NCI-H1105 treated with DMSO at 0.1 percent for 48 hours (cell line): ENCODE measurements at regions not wholly inside any gene's neighbourhood (a gene's known extent, or its start where the extent isn't known, plus 50 kb on each side); places are given as distances from the start of the nearest gene placed in this dataset.
"Not testable (repeated sequence)": the region's sequence is repeated elsewhere in the genome, so short reads cannot be mapped to it uniquely, and the experiment has no call there.

Experiments
- DNase-seq: peaks from one replicate; lab custom pipeline; 2025; lab: John Stamatoyannopoulos, UW

DNA sequence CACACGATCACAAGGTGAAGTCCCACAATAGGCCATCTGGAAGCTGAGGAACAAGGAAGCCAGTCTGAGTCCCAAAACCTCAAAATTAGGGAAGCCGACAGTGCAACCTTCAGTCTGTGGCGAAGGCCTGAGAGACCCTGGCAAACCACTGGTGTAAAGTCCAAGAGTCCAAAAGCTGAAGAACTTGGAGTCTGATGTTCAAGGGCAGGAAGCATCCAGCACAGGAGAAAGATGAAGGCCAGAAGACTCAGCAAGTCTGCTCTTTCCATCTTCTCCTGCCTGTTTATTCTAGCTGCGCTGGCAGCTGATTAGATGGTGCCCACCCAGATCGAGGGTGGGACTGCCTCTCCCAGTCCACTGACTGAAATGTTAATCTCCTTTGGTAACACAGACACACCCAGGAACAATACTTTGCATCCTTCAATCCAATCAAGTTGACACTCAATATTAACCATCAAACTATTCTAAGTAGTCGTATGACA lies 112.3 kb downstream of the MYCN start:
- not testable (repeated sequence) for DNase-seq

DNA sequence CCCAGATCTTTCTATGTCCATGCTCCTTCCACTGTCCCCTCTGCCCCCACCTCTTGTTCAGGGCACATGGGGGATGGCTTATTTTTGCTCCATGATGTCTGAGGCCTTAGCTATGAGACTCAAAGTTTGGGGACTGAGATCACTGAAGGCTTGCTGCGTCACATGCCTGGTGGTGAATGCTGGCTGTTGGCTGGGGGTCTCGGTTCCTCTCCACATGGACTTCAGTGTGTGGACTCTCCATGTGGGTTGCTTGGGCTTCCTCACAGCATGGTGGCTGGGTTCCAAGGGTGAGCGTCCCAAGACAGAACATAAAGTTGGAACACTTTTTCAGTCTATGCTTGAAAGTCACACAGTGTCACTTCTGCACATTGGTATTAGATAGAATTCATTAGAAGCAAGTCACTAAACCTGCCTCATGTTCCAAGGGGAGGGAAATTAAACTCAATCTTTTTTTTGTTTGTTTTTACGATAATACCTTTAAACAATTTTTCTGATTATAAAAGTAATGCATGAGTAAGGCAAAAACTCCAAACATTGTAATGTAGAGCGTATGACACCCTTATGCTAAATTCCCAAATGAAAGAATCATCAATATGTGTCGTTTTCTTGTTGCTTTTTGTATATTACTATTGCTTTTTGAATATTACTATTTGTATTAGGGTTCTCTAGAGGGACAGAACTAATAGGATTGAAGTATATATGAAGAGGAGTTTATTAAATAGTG lies 111.7 kb downstream of the MYCN start:
- no peak for DNase-seq

DNA sequence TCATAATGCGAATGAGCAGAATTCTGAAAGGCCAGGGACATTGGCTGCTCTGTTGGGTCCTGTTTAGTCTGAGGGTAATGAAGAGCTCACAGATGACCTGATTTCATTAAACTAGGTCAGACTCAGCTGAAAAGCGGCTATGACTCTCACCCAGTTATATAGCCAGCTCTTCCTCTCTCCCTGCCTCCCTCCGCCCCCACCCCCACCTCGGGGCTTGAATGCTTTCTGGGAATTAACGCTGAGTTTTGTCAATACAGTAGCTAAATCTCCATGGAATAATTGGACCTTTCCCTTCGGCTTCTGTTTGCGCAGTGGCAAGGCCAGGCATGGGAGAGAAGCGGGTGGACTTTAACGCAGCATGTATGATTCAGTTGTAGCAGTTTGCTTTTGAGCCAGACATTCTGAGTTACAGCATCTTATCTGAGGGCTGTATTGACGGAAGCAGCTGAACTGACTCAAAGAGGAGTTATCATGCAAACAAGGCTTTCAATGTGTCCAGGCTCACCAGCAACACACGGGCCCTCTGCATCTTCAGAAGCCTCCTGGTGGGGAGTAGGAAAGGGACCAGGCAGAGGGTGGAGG lies 110.6 kb downstream of the MYCN start:
- DNase-seq, result no peak

DNA sequence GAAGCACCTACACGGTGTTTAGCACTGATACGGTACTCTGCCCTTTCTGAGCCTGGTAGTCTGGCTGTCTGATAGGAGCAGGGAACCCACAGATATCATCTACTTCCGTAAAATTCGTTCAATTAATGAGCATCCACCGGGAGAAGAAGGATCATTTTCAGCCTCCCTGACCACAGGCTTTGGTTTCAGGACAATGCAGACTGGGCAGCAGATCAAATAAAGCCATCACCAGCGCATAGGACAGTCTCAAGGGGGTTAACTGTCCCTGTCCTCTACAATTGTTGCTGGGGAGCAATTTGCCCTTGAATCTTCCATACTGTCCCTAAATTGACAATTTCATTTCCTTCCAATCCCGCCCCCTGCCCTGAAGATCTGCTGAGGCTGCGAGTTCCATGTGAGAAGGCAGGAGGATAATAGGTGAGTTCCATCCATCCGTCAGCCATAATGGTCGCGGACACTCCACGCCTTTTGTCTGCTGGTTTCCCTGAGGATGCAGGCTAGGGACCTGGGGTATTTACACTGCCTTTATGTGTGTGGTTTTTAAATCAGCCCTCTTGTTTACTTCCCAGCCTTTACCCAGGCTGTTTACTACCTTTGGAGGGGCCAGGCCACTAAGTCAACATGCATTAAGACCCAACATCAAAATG lies 110.0 kb downstream of the MYCN start:
- DNase-seq, result no peak

DNA sequence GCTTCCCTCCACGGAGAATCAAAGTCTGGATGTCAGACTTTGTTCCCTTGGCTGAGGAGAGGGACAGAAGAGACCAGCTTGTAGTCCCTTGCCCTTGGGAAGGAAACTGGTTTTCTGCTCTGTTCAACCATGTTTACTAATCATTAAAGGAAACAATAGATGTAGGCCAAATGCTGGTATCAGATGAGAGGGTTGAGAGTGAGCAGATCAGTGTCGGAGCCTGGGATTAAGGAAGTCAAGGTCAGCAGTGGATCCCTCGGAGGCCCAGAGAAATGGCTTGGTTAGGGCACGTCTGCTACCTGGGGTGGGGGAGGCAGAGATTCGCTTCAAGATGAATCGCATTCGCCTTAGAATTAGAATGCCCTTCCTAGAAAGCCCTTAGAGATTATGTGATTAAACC lies 109.1 kb downstream of the MYCN start:
- DNase-seq, result no peak

DNA sequence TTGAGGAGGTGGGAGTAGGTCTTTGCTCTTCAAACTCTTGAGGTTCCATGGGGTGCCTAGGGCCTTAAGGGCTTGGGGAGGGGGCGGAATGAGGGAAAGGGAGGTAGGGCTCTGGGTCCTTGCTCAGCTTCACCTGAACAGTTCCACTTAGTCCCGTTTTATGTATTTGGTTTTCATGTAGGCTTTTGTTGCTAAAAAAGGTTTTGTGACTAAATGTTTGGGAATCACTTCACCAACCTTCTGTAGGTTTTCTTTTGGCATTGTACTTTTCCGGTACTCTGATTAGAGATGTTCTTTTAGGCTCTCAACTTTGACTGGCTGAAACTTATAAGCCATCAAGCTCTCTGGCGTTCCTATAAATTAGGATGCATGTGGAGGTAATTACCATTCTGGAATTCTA lies 108.1 kb downstream of the MYCN start:
- no peak for DNase-seq

DNA sequence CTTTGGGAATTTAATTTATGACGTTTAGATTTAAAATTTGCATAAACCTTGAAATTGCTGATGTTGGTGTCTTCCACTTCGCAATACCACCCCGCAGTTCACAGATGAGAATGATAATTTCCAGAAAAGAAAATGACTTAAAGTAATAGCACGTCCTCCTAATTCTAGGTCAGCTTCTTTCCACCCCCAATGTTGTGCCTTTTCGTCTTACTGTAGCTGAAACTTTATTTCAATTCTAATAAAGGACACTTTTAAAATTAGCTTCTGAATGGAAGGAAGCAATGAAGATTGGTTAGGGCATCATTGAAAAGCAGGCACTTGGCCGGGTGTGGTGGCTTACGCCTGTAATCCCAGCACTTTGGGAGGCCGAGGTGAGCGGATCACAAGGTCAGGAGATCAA lies 107.4 kb downstream of the MYCN start:
- no peak for DNase-seq

DNA sequence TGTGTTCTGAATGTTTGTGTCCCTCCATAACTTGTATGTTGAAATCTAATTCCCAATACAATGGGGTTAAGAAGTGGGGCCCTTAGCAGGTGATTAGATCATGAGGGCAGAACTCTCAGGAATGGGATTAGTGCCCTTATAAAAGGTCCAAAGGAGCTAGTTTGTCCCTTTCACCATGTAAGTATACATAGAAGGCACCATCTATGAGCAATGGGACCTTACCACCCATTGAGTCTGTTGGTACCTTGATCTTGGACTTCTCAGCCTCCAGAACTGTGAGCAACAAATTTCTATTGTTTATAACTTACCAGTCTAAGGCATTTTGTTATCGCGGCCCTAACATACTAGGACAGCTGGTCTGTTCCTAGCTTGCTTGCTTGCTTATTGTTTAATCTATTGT lies 106.3 kb downstream of the MYCN start:
- no peak for DNase-seq

DNA sequence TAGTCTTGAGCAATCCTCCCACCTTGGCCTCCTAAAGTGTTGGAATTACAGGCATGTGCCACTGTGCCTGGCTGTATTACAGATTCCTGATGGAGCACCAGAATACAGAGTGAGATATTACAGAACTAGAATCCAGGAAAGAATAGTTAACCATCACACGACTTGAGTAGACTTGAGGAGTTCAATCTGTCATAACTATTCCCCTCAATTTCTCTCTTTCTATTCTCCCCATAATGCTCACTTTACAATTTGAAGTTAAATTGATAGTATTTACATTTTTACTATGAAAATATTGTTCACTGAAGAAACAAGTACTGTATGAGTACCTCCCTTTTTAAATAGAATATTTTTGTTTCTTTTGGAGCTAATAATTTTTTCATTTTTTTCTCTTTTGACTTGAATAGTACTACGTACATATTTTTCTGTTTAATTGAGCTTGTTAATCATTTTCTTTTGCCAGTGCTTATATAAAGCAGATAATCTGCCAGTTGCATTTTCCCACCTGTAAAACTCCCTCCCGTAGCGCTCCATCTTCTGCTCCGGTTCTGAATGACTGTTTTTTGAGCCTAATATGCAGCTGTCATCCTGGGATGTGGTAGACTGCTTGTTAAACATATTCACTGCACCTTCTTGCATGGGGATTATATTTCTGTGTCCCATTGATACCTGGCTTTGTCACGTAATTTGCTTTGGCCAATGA lies 105.5 kb downstream of the MYCN start:
- DNase-seq, result no peak

DNA sequence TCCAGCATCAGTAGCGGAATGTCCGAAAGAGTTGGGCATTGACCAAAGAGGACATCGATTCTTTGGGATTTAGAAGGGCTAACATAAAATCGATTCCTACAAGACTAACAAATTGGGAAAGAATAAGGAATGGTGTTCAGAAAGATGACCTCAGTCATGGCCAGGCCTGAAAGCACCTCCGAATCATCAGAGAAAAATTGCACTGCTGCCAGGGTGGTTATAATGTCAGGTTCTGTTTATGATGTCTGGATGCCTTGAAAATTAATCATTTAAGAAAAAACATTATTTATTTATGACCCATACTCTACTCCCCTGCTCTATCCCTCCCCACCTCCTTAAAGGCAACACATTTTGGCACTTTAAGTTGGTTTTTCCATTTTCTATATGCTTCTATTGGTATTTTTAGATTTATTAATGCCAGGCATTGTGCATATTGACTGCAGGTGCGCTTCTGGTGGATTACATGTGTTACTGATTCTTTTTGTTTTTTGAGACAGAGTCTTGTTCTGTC lies 104.7 kb downstream of the MYCN start:
- DNase-seq, result no peak

DNA sequence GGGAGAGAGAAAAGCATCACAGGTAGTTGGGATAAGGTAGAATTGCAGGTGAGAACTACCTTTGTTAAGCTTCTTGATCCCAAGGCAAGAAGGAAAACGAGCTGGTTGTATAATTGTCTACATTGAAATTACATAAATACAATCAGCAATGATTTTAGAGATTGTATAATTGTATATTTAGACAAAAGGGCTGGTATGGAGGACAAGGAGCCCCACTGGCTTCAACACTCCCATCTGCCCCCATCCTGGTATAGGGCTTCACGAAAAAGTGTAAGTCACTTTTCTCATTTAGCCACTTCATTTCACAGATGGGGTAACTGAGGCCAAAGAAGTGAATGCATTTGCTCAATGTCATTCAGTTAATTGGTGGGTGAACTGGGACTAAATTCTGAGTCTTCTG lies 103.3 kb downstream of the MYCN start:
- no peak for DNase-seq

DNA sequence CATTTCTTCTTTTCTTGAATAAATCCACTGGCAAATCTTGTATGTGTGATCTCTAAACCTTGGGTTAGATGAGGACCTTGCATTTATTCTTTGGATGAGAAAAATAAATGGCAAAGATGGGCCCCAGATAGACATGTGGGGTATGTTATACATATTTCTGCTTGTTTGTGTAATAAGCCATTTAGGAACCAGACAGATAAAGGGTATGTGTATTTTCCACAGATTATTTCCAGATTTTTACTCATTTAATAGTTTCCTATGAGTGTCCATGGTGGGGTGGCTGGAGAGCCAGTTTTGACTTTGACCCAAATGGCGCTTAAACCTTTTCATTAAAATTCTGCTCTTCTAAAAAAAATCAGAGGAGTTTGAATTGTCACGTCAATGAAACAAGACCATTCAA lies 102.8 kb downstream of the MYCN start:
- no peak for DNase-seq

DNA sequence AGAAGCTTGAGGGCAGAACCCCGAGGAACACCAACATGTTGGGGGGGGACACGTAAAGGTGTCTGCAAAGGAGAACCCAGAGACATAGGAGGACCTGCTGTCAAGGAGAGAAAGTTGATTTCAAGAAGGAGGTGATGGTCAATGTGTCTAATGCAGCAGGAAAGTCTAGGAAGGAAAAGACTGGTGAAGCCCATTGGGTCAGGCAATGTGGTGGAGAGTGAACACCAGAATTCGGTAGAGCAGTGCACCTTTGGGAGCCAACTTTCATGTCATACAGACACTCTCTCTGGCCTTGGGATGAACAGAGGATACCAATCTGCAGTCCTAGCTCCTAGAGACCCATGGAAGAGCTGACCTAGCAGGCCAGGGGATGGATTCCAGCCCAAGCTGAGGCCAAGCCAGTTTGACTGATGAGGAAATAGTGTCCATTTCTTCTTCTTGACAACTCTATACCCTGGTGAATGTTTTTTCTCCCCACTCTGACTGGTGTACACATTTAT lies 101.9 kb downstream of the MYCN start:
- DNase-seq, result no peak

DNA sequence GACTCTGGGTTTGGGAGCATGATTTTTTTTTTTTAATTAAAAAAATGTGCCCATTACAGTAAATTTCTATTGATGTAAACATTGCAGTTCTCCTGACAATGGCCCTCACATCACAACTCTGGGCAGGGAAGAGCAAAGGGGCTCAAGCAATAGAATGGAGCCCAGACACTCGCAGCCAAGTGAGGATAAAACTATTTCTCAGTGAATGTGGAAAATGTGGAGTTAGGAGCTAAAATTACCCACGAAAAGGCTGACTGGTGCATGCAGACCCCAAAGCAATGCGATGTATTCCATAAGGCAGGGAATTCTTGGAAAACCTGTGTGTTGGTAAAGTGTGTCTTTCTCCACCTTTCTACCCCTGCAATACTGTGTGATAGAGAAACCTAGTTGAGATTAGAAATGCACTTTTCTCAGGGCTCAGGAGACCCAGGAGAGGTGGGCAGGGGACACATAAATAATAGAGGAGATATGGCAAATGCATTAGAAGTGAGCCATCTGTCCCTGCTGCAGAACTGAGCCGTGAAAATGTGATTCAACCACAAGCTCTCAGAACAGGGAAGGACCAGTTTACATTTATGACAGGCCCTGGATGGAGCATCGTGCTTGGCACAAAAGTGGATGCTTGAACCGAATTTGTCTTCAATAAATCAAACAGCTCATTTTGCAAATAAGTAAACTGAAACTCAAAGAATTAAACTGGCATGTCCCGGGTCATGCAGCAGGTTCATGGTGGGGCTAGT lies 100.1 kb downstream of the MYCN start:
- no peak for DNase-seq

DNA sequence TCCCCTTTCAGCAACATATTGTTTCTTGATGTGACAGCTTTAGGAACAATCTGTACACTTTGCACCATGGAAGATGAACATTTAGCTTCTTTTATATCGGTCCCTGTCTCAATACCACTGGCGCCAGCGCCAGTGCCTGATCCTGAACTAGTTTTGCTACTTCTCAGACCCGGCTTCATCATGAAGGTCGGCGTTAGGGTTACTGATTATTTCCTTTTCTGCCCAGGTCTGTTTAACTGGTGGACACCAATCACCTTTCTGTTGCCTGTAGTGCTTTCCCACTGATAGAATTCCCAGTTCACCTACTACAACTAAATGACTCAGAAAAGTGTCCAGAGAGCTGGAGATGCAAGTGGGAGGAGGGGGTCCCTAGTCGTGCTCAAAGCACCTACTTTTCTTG lies 99.5 kb downstream of the MYCN start:
- no peak for DNase-seq

DNA sequence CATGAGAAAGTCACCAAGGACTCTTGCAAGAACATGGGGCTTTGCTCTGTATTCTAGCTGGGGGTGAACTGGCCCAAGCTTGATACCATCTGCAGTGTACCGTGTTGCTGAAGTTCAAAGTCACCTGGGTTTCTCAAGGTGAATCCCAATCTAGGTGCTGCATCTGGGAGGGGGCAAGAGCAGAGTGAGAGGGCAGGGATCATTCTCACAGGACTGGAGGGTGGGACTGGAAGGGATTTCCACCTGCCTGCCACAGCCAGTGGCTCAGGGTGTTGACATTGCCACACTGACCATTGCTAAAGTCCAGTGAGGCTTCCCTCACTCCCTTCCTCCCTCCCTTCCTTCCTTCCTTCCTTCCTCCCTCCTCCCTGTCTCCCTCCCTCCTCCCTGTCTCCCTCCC lies 98.7 kb downstream of the MYCN start:
- no peak for DNase-seq

DNA sequence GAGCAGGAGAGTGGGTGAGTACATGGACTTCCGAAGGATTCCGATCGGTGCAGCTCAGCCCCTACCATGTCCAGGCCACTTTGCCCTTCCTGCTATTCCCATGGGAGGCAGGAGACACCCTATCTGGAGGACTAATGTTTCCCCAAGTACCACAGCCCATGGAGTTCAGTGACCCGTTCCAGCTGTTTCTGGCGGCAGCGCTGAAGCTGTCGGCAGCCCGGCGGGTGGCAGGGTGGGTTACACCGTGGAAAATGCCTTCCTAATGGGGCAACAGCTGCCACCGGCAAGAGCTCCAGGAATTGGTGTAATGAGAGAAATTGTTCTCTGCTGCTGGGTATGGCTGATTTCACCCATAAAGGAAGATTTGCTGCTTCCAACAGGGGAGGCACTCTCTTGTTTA lies 98.3 kb downstream of the MYCN start:
- no peak for DNase-seq

DNA sequence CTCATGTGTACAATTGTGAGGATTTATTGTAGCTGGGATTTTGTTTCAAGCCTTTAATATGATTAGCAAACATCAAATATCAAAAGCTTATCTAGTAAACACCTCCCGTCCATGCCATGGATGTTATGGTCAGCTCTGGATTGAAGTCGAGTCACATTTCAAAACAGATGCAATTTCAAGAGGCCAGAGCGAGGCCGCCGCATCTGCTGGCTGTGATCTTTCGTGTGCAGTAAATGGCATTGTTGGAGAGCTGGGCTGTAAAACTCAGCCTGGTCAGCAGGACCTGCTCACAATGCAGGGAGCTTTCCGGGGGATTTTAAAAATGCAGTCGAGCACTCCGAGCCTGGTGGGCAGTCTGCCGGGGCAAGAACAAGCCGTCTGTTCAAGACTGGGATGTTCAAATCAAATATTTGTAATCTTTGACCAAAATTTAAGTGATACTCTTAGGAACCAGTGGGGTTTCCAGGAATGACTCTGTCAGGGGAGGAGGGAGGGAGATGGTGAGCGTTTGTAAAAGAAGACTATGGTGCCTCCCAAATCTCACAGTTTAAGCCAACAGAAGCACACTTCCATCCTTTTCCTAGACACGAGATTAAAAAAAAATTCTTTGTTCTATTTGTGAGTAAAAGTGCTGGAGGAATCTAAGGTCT lies 97.6 kb downstream of the MYCN start:
- DNase-seq, result no peak

DNA sequence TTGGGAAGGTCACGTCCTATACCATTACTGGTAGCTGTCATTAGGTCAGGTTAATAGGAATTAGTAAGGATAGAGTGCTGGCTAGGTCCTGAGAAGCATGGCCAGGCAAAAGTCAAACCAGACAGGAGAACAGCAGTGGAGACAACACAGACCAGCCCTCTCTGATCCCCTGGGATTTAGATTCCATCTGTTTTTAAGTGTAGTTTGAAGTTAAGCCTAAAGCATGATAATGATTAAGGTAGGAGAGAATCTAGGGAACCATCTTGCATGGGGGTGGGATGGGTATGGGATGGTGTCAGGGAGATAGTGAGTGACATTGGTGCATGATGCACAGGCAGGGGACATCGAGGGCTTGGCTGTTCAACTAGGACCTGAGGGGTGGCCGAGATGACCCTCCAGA lies 96.6 kb downstream of the MYCN start:
- no peak for DNase-seq

DNA sequence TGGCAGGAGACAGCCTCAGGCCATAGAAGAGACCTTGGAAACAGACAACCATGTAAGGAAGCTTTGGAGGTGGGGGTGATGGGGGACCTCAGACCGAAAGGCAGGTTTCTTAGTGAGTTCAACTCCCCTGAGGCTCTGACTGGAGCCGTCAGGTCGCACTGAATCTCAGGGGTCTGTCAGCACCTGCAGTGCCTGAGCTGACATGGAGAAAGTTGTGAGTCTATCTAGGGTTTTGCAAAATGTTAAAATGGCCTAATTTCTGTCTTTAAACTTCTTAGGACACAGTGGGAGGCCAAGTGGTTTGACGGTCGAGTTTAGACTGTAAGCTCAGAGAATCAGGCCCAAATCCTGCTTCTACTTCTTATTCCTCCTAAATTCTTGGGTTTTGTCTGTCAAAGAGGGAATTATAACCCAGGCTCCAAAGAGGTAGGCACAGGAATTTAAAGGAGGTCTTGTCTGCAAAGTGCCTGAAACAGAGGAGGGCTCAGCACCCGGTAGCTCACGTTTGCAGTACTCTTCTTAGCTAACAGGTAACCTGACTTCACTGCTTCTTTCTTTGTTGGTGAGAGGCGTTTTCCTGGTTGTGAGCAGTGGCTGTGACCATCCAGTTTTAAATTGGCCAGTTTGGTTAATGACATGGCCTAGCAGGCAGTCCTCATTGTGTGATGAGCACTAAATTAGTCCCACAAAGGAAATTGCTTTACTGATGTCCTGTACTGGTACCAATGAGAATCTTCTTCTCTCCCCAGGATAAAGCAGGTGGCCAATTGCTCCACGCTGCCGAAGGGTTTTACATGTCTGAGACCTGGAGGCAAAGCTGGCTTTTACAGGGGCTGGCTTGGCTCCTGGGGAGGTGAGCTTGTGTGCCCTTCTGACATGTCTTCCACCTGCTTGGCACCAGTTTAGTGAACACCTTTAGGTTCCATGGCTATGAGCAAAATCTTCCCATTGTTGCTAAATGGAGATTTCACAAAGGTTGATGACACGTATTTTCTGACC lies 95.7 kb downstream of the MYCN start:
- DNase-seq, result no peak
